GM21529 (cell line): ENCODE measurements at regions not wholly inside any gene's neighbourhood (a gene's known extent, or its start where the extent isn't known, plus 50 kb on each side); places are given as distances from the start of the nearest gene placed in this dataset.
"Not testable (repeated sequence)": the region's sequence is repeated elsewhere in the genome, so short reads cannot be mapped to it uniquely, and the experiment has no call there.

Experiments used
- ATAC-seq: cut with Tn5 transposase; IDR thresholded peaks from one replicate; pipeline ENCODE4 v1.9.1; 2021; ENCODE audit not compliant: unreplicated experiment

DNA sequence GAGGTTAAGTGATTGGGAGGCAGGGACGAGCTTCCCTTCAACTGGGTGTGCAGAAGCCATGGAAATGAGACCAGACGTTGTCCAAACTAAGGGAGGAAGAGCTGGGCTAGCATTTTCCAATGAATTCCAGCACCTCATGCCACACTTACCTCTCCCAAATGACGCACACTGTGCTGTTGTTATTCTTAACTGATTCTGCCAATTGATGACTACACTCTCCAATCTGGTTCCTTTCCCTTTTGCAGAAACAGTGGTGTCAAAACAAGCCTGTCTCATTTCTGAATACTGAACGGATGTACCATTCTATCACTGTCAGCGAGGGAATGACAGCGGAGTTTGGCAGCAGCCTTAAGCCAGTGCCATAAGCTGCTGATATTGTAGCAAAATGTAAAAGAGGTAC lies 380.5 kb upstream of the HNRNPA3 start:
- no peak for ATAC-seq

DNA sequence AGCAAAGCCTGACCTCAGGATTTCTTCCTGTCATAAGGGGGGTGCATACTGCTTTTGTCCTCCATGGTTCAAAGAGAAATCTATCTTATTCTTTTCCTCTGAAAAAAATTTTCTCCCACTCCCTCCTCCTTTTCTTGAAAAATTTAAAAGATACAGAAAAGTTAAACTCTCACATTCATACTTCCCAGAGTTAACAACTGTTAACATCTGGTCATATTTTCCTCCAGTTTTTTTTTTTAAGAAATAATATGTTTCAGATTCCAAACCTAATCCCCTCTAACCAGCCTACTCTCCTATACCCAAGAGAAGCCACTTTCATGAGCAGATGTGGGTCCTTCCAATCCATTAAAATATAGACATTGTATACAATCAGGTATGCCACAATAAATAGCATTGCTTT lies 378.9 kb upstream of the HNRNPA3 start:
- no peak for ATAC-seq

DNA sequence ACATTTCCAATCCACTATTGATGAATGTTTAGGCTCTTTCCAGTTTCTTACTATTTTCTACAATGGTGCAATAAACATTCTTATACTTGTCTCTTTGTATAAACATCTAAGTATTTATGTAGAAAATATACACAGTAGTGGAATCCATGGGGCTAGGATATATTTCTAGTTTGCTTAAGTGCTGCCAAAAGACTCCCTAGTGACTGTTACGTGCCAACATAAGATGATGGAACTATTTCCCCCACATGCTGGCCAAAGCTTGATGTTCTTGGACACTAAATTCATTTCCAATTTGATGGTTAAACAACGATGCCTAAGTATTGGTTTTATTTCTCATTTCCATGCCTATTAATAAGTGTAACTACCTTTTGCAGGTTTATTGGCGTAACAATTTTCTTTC lies 378.4 kb upstream of the HNRNPA3 start:
- ATAC-seq: no peak

DNA sequence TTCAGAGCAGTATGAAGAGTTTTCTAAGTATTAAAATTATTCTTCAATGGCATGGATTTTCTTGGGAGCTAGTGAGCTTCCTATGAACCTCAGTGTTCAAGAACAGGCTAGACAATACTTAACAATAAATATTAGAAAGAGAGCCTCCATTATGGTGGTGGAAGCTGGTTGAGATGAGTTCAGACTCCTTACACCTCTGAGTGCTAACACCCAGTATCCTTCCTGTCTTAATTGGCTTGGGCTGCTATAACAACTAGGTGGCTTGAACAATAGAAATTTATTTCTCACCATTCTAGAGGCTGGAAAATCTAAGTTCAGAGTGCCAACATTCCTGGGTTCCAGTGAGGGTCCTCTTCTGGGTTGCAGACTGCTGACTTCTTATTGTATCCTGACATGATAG lies 369.4 kb upstream of the HNRNPA3 start:
- no peak for ATAC-seq

DNA sequence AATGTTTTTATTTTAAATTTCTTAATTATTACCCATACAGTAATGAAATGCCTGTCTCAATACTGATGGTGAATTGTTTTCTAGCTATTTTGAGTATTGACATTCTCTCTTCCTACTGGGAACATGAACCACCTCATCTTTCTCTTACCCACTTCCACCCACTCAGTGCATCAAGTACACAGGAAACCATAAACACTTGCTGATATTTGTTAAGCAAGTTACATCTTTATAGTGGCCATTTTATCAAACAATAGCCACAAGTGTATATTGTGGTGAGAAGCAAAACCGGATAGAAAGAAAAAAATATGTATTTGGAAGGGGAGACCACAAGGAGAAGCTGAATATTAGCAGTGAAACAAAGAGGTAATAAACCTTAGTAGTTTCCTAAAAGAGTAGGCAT lies 368.1 kb upstream of the HNRNPA3 start:
- ATAC-seq: no peak

DNA sequence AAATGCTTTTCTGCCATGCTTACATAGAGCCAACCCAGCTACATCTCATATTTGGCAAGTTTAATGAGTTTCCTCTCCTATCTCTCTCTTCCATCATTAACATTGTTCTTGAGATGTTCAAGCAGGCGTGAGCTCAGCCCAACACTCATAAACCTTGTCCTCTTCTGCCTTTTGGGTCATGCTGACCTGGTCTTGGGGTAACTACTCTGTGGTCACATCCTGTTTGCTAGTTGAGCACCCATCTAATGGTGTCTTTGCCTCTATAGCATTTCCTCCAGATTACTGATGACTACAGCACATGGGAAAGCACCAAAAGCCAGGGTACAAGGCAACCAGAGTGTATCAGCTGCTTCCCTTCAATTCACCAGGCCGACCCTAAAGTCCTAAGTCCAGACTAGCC lies 366.9 kb upstream of the HNRNPA3 start:
- no peak for ATAC-seq

DNA sequence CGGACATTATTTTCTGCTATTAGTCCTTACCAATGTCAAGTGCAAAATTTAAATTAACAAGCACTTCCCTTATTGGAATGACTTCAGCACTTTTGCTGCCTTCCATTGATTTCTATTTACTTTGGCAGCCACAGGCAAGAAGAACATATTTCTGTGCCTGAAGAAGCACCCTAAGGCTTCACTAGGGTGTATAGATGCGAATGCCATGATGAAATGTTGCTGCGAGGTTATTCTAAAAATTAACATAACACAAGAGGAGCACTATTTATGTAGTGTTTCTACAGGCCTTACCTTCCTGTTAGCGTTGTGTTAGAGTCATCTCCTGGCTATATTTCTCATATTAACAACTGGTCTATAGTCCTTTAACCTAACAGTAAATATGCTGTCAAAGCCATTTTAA lies 365.0 kb upstream of the HNRNPA3 start:
- no peak for ATAC-seq

DNA sequence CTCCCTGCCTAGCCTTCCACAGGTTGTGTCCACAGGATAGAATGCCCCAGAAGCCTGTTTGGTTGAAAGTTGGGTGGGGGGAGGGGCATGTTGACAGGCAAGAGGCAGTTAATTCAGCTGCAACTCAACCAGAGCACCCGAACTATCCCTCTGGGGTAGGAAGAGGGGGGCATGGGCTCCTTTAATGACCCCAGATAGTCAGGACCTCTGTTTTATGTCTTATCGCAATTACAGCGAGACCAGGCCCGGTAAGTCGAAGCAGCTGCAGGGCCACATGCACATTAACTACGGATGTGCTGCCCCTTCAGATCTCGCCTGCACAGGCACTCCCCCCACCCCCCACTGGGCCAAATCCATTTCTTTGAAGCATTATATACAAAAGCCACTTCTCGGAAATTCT lies 363.8 kb upstream of the HNRNPA3 start:
- no peak for ATAC-seq

DNA sequence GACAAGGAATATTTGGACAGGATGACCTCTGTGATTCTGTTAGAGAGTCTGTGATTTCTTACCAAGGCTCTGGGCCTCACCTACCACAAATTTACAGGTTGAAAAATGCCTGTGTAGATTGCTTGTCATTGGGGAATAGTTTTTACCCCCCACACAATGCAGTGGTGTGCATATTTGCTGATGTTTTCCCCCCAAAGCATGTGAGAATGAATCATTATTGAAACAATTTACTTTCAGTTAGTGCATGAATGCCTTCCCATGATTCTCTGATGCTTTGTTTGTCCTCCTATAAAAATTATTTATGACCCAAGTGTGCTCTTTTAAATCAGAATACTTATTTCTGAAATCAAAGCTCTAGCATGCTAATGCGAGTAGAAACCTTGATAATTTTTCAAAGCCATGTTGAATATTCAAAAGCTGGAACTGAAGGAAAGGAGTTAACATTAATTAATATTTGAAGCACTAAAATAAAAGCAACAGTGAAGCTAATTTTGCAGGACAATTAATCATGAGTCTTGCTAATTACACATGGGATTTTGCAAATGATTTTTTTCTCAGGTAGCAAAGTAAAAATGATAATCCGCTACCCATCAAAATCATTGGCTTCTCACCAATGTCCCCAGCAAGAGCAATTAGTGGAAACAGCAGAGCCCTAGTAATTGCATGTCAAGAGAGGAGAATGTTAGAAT lies 361.2 kb upstream of the HNRNPA3 start:
- ATAC-seq: no peak

DNA sequence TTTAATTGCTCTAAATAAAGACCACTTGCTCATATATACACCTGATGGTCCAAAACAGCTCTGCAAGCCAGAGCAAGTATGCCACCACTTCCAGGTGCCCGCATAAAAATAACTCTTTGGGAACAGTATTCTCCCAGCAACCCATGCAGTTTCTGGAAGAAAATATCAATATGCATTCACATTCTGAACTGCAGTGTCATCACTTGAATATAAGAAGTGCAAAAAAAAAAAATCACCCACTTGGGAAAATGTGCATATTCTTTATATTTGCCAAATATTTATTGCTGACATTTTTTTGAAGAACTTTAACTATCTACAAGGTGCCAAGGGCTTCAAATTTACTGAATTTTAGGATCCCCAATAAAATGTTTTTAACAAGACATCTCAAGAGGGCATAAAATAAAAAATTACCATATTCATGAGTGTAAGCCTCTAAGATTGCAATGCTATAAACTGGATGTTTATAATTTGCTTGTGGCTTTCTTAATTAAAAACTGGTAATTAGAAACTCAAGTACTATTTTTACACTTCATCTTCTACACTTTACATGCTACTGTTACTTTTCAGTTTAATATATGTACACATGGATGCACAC lies 360.6 kb upstream of the HNRNPA3 start:
- no peak for ATAC-seq

DNA sequence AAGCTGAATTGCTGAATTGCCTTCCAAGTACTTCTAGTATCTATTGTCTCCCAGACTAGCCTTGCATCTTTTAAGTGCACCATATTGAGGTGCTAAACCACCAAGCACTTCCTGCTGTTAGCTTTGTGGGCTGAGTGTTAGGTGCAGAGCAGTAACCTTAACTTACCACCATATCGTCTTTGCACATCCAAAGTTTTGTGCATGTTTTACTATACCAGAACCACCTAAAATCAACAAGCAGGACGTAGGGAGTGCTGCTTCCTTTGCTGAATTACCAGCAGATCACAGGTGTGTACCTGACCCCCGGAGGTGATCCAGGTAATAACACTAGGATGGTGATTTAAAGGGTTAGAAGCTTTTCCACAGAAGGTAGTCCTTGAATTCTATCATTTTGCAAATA lies 359.9 kb upstream of the HNRNPA3 start:
- no peak for ATAC-seq

DNA sequence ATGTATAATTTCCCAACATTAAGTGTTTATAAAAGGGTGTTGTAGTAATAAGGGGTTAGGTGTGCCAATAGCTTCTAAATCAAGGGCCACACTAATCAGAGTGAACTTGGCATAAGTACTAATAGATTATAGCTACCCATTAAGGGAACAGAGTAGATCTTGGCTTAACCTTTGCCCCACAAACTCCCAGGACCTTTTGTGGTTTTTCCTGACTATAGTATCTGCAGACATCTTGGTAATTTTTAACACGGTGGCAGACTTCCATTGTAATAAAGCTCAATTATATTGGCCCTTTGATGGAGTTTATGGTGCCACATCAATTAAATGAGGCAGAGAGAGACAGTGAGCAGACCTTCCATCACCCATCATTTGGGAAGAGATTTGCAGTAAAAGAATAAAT lies 358.5 kb upstream of the HNRNPA3 start:
- no peak for ATAC-seq

DNA sequence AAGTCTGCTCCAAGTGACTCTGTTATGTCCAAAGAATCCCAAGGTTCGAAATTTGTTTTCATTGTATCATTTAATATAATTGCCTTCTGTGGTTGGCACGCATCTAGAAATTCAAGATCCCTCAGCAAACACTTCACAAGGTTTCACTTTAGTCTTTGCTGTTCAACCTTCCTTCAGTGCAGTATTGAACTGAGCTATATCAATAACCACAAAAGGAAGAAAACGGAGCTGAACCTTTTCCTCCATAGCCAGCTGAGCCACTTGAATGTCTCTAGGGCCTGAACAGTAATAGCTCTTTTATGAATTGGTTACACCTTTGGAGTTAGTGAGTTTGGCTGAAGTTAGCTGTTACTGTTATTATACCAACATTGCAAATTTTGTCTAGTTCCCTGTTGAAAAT lies 357.7 kb upstream of the HNRNPA3 start:
- no peak for ATAC-seq

DNA sequence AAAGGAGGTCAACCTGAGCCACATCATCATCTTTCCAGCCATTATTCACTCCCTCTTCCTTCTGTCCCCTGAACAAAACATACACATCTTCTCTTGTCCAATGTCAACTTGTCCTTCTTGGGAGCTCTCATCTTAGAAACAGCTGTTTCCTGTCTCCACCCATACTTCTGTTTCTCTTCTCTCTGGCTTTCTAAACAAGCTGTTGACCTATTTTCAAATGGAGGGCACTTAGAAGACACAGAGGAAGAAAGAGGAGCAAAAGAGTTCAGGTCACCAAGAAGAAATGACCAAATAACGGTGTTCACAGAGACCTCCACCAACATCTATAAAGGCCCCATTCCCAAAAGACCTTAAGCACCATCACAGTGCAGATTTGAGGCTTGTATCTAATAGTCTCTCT lies 355.9 kb upstream of the HNRNPA3 start:
- ATAC-seq: no peak

DNA sequence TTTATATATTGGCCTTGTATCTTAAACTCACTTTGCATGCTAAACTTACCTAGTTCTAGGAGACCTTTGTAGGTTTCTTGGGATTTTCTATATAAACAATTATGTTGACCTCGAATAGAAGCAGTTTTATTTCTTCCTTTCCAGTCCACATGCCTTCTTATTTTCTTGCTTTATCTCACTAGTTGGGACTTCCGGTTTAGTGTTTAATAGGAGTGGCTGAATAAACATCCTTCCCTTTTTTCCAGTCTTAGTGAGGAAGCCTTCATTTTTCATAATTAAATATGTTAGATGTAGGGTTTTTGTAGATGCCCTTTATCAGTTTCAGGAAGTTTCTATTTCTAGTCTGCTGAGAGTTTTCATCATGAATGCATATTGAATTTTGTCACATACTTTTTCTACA lies 347.3 kb upstream of the HNRNPA3 start:
- no peak for ATAC-seq

DNA sequence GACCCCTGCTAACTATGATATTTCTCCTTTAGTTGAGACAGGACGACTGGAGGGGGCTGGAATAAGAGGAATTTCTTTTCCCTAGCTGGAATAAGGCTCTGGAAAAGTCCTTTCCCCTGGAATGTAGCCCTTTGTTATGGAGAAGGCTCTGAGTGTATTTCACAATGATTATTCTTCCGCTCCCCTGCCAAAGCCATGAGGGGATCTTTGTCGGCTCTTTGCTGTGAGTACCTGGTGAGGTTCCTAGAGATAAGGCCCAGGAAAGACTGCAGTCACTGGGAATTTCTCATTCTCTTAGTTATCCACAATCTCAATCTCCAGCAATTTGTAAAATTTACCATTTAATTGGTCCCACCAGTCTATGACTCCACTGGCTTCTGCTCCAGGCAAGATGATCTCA lies 340.2 kb upstream of the HNRNPA3 start:
- no peak for ATAC-seq

DNA sequence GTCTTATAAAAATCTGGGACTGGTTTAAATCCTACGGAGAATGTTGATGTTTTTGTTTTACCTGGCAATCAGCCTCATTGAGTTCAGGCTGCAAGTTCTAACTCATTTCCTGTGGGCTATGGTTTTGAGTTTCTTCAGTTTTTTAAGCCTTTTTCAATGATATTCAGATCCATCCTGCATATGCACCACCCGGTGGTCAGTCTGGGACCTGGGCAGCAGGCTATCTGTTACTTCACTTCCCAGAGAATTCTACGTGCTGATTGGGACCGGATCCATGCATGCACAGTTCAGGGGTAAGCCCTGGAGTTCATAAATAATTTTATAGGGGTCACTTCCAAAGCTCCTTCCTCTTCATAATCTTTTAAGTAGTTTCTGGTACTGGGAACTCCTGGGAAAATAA lies 339.2 kb upstream of the HNRNPA3 start:
- no peak for ATAC-seq

DNA sequence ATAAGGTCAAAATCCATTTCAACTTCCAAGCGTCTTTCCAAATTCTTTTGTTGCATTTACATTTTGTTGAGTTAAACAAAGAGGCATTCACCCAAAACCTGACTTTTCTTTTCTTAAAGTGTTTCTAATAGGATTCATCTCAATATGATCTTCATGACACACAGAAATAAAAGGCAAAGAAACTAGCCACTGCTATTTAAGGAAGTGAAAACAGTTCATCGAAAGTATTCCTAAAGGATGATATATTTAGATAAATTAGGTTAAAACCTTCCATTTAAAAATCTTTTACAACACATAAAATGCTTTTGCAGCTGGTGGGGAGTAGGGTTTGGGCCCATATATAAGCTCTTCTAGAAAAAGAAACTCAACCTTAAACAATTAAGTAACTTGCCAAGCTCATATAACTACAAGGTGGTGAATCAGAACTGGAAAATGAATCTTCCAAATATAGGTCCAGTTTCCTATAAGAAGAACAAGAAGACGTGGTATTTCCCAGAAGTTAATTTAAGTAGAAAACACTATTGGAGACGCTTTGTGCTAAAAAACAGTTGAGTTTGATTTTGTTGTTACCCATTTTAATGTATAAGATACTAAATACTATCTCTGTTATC lies 336.0 kb upstream of the HNRNPA3 start:
- ATAC-seq: no peak

DNA sequence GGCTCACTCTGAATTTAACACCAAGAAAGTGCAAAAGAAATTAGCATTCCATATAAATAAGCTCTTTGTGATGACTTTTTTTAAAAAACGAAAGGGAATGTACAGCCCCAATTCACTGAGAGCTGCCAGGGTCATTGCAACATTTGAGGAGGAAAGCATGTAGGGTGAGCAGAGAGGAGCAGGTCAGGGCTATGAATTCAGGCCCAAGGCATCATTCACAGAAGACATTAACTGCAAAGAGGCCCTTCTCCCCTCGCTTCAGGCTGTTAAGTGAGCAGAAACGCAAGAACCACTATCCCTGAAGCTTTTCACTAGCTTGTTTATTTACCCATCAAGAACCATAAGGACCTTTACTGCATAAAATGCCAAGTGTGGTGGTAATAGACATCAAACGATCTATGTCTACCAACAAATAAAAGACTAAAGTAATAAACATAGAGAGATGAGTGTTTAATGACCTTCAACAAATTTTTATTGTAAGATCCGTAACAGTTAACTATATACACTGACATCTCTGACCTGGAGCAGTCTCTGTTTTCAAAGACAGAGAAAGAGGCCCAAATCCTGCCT lies 333.1 kb upstream of the HNRNPA3 start:
- ATAC-seq: no peak

DNA sequence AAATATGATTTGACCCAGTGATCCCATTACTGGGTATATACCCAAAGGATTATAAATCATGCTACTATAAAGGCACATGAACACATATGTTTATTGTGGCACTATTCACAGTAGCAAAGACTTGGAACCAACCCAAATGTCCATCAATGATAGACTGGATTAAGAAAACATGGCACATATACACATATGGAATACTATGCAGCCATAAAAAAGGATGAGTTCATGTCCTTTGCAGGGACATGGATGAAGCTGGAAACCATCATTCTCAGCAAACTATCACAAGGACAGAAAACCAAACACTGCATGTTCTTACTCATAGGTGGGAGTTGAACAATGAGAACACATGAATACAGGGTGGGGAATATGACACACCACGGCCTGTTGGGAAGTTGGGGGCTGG lies 330.5 kb upstream of the HNRNPA3 start:
- ATAC-seq: not testable (repeated sequence)

DNA sequence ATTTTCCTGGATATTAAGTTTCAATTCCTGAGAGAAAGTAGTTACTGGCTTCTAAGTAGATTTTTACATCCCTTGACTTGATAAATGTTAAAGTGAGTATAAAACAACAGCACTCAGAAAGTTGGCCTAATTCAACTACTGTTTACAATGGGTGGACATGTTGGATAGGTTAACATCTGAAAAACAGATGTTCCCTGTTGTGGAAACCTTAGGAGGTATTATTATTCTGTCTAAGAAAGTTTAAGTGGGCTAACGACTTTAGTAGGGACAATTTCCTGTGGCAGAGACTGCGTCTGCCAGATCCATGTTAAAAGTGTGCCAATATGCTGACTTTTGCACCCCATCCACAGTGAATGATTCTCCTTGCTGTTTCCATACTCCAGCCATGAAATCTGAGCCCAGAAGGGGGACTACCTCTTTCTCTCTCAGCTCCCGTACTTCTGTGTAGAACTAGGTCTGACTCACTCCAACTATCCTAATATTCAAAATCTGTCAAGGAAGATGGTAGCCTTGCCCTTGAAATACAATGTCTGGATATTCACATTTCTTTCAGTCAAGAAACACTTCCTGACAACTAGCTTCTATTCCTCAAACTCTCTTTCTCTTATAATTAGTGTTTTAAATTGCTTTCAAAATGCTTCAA lies 327.5 kb upstream of the HNRNPA3 start:
- ATAC-seq: no peak

DNA sequence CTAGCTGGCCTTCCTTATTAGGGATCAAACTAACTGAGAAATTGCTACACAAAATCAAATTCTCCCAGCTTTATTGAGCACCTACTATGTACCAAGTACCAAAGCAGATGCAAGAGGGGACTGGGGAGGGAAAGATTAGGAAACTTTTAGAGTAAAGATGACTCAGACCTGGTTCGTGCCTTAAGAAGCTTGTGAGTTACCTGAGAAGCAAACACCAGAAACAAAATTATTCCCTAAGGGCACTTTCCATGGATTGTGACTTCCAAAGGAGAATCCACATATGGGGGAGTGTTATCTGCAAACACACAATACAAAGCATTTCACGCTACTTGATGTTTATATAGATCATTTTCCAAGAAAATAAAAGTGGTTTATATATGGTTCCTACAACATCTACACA lies 326.9 kb upstream of the HNRNPA3 start:
- ATAC-seq: no peak
